ENCODE measurements at regions not wholly inside any gene's neighbourhood (a gene's known extent, or its start where the extent isn't known, plus 50 kb on each side); places are given as distances from the start of the nearest gene placed in this dataset.
A peak's percentile ranks its signal among the peaks of the same experiment; 100 is the strongest.

DNA sequence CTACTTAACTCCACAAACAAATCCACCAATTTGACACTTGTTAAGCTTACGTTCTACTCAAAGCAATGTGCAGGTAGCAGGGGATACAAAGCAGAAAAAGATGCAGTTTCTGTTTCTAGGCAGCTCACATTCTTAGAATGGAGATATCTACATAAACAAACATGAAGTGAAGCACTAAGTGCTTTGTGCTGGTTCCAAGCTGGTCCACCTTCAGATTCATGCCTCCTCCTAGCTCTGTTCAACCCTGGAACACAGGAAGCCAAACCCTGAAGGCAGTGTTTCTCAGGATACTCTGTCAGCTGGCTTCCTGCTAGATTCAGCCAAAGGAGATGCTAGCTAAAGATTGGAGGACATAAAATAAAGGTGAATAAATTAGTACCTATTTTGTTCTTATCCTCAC lies 55.3 kb upstream of the NOL4 start:
- H3K9me3 ChIP-seq, result no peaks in the 10 kb centered on the region
- no peaks in the 10 kb centered on the region for H3K27me3 ChIP-seq
- DNase-seq, result no peak
- intact Hi-C loops (cut with DNase I), result no loop called here
- no peak for ATAC-seq
- TF ChIP-seq, protein P1, sequence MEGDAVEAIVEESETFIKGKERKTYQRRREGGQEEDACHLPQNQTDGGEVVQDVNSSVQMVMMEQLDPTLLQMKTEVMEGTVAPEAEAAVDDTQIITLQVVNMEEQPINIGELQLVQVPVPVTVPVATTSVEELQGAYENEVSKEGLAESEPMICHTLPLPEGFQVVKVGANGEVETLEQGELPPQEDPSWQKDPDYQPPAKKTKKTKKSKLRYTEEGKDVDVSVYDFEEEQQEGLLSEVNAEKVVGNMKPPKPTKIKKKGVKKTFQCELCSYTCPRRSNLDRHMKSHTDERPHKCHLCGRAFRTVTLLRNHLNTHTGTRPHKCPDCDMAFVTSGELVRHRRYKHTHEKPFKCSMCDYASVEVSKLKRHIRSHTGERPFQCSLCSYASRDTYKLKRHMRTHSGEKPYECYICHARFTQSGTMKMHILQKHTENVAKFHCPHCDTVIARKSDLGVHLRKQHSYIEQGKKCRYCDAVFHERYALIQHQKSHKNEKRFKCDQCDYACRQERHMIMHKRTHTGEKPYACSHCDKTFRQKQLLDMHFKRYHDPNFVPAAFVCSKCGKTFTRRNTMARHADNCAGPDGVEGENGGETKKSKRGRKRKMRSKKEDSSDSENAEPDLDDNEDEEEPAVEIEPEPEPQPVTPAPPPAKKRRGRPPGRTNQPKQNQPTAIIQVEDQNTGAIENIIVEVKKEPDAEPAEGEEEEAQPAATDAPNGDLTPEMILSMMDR (IDR thresholded peaks at IDR 0.05), result no peak
- no peak overlapping the region for H3K4me3 ChIP-seq
- H3K4me1 ChIP-seq, result no peaks in the 10 kb centered on the region
- no peak overlapping the region for H3K27ac ChIP-seq
- H3K36me3 ChIP-seq, result no peaks in the 10 kb centered on the region

DNA sequence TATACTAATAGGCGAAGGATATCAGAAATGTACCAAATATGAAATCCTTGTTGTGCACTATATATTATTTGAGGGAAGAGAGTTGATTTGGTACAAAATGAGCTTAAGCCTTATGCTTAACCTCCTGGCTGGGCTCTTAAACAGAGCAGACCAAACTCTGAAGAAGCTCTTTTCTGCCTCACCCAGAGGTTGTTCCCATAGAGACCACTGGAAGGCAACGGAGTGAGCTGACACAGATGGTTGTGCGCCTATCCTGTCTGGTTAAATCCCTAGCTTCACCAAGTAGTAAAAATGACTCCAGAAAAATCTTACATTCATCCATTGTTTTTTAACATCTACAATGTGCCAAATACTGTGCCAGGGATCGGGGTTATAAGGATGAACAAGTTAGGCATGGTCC lies 55.9 kb upstream of the NOL4 start:
- TF ChIP-seq, protein P1 (IDR thresholded peaks at IDR 0.05), result no peak
- ATAC-seq (no peak), DNase-seq (no peak)
- Histone ChIP-seq H3K27ac (no peak overlapping the region), H3K4me3 (no peak overlapping the region), H3K9me3 (no peaks in the 10 kb centered on the region), H3K4me1 (no peaks in the 10 kb centered on the region), H3K36me3 (no peaks in the 10 kb centered on the region), H3K27me3 (no peaks in the 10 kb centered on the region)
- intact Hi-C loops (cut with DNase I), result no loop called here

DNA sequence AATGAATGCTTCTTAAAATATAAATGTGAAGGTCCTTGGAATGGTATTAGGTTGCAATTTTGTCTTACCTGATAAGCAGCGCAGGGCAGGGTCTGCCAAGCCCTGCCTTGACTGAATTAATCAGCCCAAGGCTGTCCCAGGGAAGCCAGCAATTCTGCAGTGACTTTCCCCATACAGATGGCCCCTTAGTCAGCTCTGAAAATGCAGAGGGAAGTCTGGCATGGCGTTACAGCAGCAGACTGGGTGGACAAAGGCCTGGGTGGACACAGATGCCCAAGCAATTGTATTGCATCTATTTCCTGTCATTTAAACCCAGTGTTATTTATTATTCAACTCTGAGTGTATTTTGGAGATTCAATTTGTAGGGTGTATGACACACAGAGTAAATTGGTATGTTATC lies 56.6 kb upstream of the NOL4 start:
- Histone ChIP-seq H3K36me3 (no peaks in the 10 kb centered on the region), H3K27me3 (no peaks in the 10 kb centered on the region), H3K4me1 (no peaks in the 10 kb centered on the region), H3K9me3 (no peaks in the 10 kb centered on the region), H3K4me3 (no peak overlapping the region), H3K27ac (no peak overlapping the region)
- DNase-seq (no peak), ATAC-seq (no peak)
- intact Hi-C loops (cut with DNase I), result no loop called here
- TF ChIP-seq, protein P1 (IDR thresholded peaks at IDR 0.05), result no peak

DNA sequence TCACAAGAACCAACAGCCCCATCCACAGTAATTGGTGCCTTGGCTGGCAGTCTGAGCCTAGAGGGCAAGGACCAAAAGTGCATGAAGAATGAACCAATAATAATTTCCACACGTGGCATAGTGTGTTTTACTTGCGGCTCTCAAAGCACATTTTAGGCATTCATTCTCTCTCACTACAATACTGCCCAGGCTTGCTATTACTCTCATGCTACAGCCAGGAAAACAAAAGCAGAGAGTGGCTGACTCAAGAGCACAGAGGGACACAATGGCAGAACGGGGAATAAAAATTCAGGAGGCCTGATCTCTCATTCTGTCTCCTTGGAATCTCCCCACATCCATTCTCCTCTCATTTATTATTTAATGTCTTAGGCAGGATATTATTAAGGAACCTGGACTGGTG lies 57.0 kb upstream of the NOL4 start:
- H3K27me3 ChIP-seq, result no peaks in the 10 kb centered on the region
- H3K27ac ChIP-seq, result no peak overlapping the region
- no peaks in the 10 kb centered on the region for H3K4me1 ChIP-seq
- no peak overlapping the region for H3K4me3 ChIP-seq
- TF ChIP-seq, protein P1 (IDR thresholded peaks at IDR 0.05), result no peak
- DNase-seq (no peak), ATAC-seq (no peak)
- H3K36me3 ChIP-seq, result no peaks in the 10 kb centered on the region
- intact Hi-C loops (cut with DNase I), result no loop called here
- no peaks in the 10 kb centered on the region for H3K9me3 ChIP-seq

DNA sequence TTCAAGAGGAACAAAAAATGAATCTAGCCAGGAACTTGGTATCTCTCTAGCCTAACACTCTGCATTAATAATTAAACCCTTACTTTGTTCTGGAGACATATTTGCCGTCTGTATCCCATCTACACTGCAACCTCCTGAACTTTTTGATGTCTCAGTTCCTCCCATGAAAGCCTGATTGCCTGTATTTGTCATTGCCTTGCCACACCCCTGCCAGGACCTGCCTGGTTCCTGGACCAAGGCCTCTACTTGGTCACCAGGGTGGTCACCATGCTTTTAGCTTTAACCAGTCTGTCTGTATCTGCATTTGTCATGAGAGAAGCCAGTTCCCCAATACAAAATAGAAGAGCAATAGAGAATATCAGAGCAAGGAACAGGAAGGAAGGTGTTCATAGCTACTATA lies 58.8 kb upstream of the NOL4 start:
- ATAC-seq (no peak), DNase-seq (no peak)
- Histone ChIP-seq H3K27ac (no peak overlapping the region), H3K9me3 (no peaks in the 10 kb centered on the region), H3K4me3 (no peak overlapping the region), H3K4me1 (no peaks in the 10 kb centered on the region), H3K27me3 (no peaks in the 10 kb centered on the region), H3K36me3 (no peaks in the 10 kb centered on the region)
- intact Hi-C loops (cut with DNase I), result no loop called here
- TF ChIP-seq, protein P1 (IDR thresholded peaks at IDR 0.05), result no peak

DNA sequence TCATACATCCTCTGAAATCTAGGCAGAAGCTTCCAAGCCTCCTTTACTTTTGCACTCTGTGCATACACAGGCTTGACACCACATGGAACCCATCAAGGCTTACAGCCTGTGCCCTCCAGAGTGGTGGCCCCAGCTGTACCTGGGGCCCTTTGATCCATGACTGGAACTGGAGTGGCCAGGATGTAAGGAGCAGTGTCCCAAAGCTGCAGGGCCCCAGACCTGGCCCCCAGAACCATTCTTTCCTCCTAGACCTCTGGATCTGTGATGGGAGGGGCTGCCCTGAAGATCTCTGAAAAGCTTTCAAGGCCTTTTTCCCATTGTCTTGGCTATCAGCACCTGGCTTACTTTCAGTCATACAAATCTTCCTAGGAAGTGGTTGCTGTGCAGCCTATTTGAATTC lies 63.1 kb upstream of the NOL4 start:
- TF ChIP-seq, protein P1 (IDR thresholded peaks at IDR 0.05), result no peak
- intact Hi-C loops (cut with DNase I), result no loop called here
- H3K27me3 ChIP-seq, result no peaks in the 10 kb centered on the region
- DNase-seq, result no peak
- ATAC-seq, result peak; percentile 34
- no peak overlapping the region for H3K4me3 ChIP-seq
- no peaks in the 10 kb centered on the region for H3K9me3 ChIP-seq
- no peaks in the 10 kb centered on the region for H3K36me3 ChIP-seq
- no peak overlapping the region for H3K27ac ChIP-seq
- H3K4me1 ChIP-seq, result no peaks in the 10 kb centered on the region

Data from upper lobe of right lung (tissue), 1 donor.